Subcutaneous abdominal adipose tissue (tissue), 5 donors: ENCODE measurements at regions not wholly inside any gene's neighbourhood (a gene's known extent, or its start where the extent isn't known, plus 50 kb on each side); places are given as distances from the start of the nearest gene placed in this dataset.

Source experiments
- H3K27ac ChIP-seq: one replicate; pipeline ENCODE4 v1.7.0; 2013; ENCODE audit warnings: low read depth, mild to moderate bottlenecking, inconsistent platforms, low read length, moderate library complexity
- H3K27me3 ChIP-seq, 5 donors: one replicate each; pipeline ENCODE4 v1.7.0; 2013; ENCODE audit warnings: low read length in 5 of 5, inconsistent platforms in 1 of 5; ENCODE audit not compliant: control insufficient read depth in 5 of 5, insufficient read depth in 4 of 5
- H3K36me3 ChIP-seq, 5 donors: one replicate each; pipeline ENCODE4 v1.7.0; 2013; ENCODE audit warnings: low read length in 5 of 5; ENCODE audit not compliant: control insufficient read depth in 5 of 5, insufficient read depth in 5 of 5
- H3K4me1 ChIP-seq, 5 donors: one replicate each; pipeline ENCODE4 v1.7.0; 2013; ENCODE audit warnings: low read length in 5 of 5, mild to moderate bottlenecking in 3 of 5, moderate library complexity in 1 of 5; ENCODE audit not compliant: control insufficient read depth in 5 of 5, insufficient read depth in 5 of 5
- H3K4me3 ChIP-seq, 5 donors: one replicate each; pipeline ENCODE4 v1.7.0; 2013; ENCODE audit warnings: low read length in 5 of 5, low read depth in 1 of 5
- H3K9ac ChIP-seq, 5 donors: one replicate each; pipeline ENCODE4 v1.7.0; 2013; ENCODE audit warnings: low read length in 5 of 5, mild to moderate bottlenecking in 4 of 5, moderate library complexity in 3 of 5
- H3K9me3 ChIP-seq, 5 donors: one replicate each; pipeline ENCODE4 v1.7.0; 2013; ENCODE audit warnings: low read length in 5 of 5; ENCODE audit not compliant: control insufficient read depth in 5 of 5
- donor health status: healthy.
- donor health status: healthy.
- donor health status: healthy.
- donor health status: healthy.
- donor health status: healthy.

- H3K4me1 ChIP-seq, result no peaks in the 10 kb centered on the region
- no peak overlapping the region for H3K27ac ChIP-seq
- H3K9me3 ChIP-seq, result no peaks in the 10 kb centered on the region
- H3K27me3 ChIP-seq, result no peaks in the 10 kb centered on the region
- H3K36me3 ChIP-seq, result no peaks in the 10 kb centered on the region
- no peak overlapping the region for H3K4me3 ChIP-seq
- H3K9ac ChIP-seq, result no peak overlapping the region
Observed at GRCh38 chr11:111148953-111149352, 96.6 kb upstream of the POU2AF2 start.

- H3K9ac ChIP-seq, result no peak overlapping the region
- H3K27me3 ChIP-seq, result no peaks in the 10 kb centered on the region
- H3K36me3 ChIP-seq, result no peaks in the 10 kb centered on the region
- no peak overlapping the region for H3K27ac ChIP-seq
- H3K4me3 ChIP-seq, result no peak overlapping the region
- H3K4me1 ChIP-seq, result no peaks in the 10 kb centered on the region
- no peaks in the 10 kb centered on the region for H3K9me3 ChIP-seq
Observed at GRCh38 chr11:111148121-111148520, 97.4 kb upstream of the POU2AF2 start.

GRCh38 chr11:111137846-111138245, 107.7 kb upstream of the POU2AF2 start:
- no peaks in the 10 kb centered on the region for H3K36me3 ChIP-seq
- no peak overlapping the region for H3K4me3 ChIP-seq
- no peaks in the 10 kb centered on the region for H3K9me3 ChIP-seq
- peaks cover 0 to 6% (median 3%) of the 10 kb centered on the region in 5 donors for H3K4me1 ChIP-seq
- H3K27ac ChIP-seq, result no peak overlapping the region
- H3K27me3 ChIP-seq, result no peaks in the 10 kb centered on the region
- H3K9ac ChIP-seq, result no peak overlapping the region

- Histone ChIP-seq H3K27ac (no peak overlapping the region), H3K9me3 (peaks cover 0 to 3% (median 0%) of the 10 kb centered on the region in 5 donors), H3K4me3 (no peak overlapping the region), H3K4me1 (peaks cover 0 to 6% (median 3%) of the 10 kb centered on the region in 5 donors), H3K27me3 (no peaks in the 10 kb centered on the region), H3K36me3 (no peaks in the 10 kb centered on the region), H3K9ac (no peak overlapping the region)
Observed at GRCh38 chr11:111135778-111136570, 109.6 kb upstream of the POU2AF2 start.

- no peak overlapping the region for H3K9ac ChIP-seq
- no peak overlapping the region for H3K4me3 ChIP-seq
- H3K4me1 ChIP-seq, result peaks cover 0 to 3% (median 0%) of the 10 kb centered on the region in 5 donors
- no peaks in the 10 kb centered on the region for H3K27me3 ChIP-seq
- H3K27ac ChIP-seq, result no peak overlapping the region
- H3K9me3 ChIP-seq, result peaks cover 0 to 3% (median 0%) of the 10 kb centered on the region in 5 donors
- H3K36me3 ChIP-seq, result no peaks in the 10 kb centered on the region
Observed at GRCh38 chr11:111135101-111135500, 110.4 kb upstream of the POU2AF2 start.

- Histone ChIP-seq H3K4me3 (no peak overlapping the region), H3K27me3 (no peaks in the 10 kb centered on the region), H3K4me1 (no peaks in the 10 kb centered on the region), H3K27ac (no peak overlapping the region), H3K9me3 (peaks cover 0 to 3% (median 0%) of the 10 kb centered on the region in 5 donors), H3K36me3 (no peaks in the 10 kb centered on the region), H3K9ac (no peak overlapping the region)
Observed at GRCh38 chr11:111128076-111128870, 117.3 kb upstream of the POU2AF2 start.

DNA sequence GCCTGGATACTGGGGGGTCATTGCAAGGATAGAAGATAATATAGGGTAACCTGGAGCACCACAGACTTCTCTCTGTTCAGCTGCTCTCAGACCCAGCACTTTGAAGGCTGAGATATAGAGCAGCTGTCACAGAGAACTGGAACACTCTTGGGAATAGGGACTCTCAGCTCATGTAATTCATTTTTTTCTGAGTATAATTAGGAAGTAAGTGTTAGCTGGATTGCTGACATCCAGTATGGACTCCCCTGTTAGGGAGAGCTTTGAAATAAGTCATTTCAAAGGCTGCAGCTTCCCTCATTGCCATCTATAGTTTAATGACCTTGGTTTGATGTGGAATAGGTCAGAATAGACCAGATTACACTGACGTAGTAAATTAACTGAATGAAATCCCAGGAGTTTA, 120.8 kb upstream of the POU2AF2 start:
- Histone ChIP-seq H3K9me3 (no peaks in the 10 kb centered on the region), H3K27me3 (no peaks in the 10 kb centered on the region), H3K27ac (no peak overlapping the region)

DNA sequence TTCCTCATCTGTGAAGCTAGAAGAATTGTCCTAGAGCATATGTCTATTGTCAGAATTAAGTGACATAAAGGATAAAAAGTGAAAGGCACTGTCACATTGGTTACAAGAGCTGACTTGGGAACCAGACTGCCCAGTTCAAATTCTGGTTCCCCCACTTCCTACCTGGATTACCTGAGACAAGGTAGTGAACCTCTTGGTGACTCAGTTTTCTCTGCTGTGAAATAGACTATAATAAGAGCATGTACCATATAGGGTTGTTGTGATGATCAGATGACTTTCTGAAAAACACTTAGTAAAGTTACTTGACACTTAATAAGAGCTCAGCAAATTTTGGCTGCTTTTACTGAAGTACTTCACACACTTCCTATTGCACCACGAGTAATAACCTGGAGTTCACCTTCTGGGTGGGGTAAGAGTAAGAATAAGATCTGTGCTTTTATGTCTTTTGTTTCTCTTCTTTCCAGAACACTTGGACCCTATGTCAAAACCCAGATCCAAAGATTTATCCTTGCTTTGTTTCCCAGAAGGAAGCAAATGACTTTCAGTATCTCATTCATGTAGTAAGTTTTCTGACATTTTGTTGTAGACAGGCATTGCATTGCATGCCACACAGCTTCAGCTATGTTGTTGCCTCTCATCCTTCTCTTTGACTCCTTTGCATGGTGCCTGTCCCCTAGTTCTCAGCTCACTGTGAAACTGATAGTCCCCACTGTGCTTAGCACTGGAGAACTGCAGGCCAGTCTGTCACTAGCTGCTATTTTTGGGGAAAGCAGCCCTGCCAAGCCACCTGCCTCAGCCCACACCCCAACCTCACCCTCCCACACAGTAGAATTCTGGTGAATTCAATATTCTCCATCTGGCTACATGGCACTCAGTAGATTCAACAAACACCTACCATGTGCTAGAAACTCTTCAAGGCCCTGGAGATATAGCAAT, 121.8 kb upstream of the POU2AF2 start:
- H3K27ac ChIP-seq, result no peak overlapping the region
- peaks cover 4 to 16% (median 13%) of the 10 kb centered on the region in 5 donors for H3K4me1 ChIP-seq
- no peaks in the 10 kb centered on the region for H3K9me3 ChIP-seq
- no peak overlapping the region for H3K4me3 ChIP-seq
- H3K9ac ChIP-seq, result no peak overlapping the region
- no peaks in the 10 kb centered on the region for H3K27me3 ChIP-seq
- H3K36me3 ChIP-seq, result no peaks in the 10 kb centered on the region

More for the DNA sequence above, 120.8 kb upstream of the POU2AF2 start:
- Histone ChIP-seq H3K36me3 (no peaks in the 10 kb centered on the region), H3K4me1 (peaks cover 2 to 11% (median 8%) of the 10 kb centered on the region in 5 donors), H3K4me3 (no peak overlapping the region), H3K9ac (no peak overlapping the region)

DNA sequence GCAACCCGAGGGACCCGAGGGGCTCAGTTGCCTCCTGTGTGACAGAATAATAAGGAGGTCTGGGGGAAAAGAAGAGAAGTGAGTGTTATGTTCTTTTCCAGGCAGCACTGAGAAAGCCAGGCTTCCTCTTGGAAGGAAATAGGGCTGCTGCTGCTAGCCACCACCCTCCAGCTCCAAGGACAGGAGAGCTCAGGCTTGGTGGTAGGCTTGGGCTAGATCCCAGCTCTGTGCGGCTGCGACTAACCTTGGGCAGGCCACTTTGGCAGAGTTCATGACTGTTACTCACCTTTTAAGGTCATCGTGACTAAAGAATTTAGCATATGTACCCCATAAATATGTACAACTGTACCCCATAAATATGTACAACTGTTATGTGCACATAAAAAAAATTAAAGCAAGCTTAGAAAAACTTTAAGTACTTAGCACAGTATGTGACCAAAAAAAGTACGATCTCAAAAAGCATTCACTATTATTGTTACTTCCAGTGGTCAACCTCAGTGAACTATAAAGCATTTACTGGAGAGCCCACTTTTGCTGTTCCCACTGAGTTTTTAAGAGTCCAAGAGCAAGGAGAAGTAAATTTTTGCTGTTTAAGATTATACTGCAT, 124.7 kb upstream of the POU2AF2 start:
- H3K9ac ChIP-seq, result no peak overlapping the region
- no peak overlapping the region for H3K4me3 ChIP-seq
- no peaks in the 10 kb centered on the region for H3K9me3 ChIP-seq
- H3K27ac ChIP-seq, result no peak overlapping the region
- no peaks in the 10 kb centered on the region for H3K36me3 ChIP-seq
- H3K4me1 ChIP-seq, result peaks cover 4 to 17% (median 13%) of the 10 kb centered on the region in 5 donors
- H3K27me3 ChIP-seq, result no peaks in the 10 kb centered on the region
